Activated CD4-positive, alpha-beta T cell treated with anti-CD3 and anti-CD28 coated beads for 24 hours (primary cell): ENCODE measurements at regions not wholly inside any gene's neighbourhood (a gene's known extent, or its start where the extent isn't known, plus 50 kb on each side); places are given as distances from the start of the nearest gene placed in this dataset.
"Not testable (repeated sequence)": the region's sequence is repeated elsewhere in the genome, so short reads cannot be mapped to it uniquely, and the experiment has no call there.

Source experiments
- DNase-seq, 2 donors: peaks; one replicate each; pipeline ENCODE4 v3.0.0-alpha.2; 2020; ENCODE audit warnings: low read depth in 2 of 2

DNA sequence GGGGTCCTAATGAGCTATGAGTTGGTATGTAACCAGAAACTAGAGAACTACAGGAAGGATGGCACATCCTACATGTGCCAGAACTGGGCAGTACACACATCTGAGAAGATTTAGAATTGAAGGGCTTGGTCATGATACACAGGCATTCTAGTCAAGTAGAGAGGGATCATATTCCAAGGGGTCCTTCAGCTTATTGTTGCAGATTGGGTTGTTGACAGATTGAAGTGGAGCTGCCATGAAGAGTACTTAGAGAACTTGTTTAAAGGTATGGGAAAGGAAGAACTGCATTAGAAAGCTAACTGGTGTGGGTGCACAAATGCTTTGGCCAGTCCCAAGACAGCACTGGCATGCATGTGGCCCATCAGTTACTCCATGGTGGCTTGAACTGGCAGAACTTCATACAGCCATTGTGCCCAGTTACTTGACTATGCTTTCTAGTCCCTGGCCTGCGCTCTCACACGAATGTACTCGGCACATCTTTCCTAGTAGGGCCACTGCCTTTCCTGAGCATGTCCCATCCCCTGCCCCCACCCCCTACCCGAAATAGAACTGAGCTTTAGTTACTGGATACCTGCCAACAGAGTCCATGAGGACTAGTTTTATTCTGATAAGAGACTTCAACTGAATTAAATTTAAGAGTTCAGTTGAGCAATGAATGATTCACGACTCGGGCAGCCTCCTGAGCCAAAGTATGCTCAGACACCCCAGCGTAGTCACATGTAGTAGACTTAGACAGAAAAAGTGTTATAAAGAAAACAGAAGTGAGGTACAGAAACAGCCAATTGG is 64.0 kb downstream of the CCNG2 start:
- no peak for DNase-seq

DNA sequence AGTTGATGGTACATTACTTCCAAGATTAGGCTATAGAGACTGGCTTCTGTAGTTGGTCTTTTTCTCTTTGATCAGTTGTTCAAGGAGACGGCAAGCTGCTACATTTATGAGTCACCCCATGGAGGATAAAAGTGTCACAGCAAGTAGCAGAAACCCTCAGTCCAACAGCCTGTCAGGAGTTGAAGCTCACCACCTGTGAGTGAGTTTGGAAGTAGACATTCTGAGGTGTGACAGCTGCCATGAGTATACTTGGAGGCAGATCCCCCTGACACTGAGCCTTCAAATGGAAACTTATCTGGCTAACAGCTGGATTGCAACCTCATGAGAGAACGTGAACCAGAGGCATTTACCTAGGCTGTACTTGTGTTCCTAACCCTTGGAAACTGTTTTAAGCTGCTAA is 68.0 kb downstream of the CCNG2 start:
- no peak for DNase-seq

DNA sequence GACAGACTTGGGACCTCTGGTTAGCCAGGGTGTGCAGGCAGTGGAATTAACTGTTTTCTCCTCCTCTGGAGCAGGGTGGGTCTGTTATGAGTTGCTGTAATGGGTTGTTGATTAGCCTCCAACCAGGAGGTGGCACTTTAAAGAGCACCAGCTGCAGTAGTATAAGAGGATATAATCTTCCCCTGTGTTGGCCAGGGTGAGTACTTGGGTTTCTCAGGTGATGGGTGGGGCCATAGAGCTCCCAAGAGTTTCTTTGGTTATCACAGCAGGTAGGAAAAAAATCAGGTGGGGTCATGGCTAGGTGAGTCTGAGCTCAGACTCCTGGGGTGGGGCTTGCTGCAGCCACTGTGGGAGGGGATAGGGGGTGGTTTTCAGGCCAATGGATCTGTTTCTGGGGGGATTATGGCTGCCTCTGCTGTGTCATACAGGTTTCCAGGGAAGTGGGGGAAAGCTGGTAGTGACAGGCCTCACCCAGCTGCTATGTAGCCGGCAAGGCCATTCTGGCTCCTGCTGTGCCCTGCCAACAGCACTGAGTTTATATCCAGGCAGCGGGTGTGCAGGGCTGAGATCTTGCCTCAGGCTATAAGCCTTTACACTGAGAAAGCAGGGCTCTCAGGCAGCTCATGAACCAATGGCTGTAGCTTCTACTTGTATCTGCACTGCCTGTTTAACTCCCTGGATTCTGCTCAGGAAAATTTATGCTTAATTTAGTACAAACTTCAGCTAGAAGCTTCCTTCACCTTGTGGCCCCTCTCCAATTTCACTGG is 70.1 kb downstream of the CCNG2 start:
- no peak for DNase-seq

DNA sequence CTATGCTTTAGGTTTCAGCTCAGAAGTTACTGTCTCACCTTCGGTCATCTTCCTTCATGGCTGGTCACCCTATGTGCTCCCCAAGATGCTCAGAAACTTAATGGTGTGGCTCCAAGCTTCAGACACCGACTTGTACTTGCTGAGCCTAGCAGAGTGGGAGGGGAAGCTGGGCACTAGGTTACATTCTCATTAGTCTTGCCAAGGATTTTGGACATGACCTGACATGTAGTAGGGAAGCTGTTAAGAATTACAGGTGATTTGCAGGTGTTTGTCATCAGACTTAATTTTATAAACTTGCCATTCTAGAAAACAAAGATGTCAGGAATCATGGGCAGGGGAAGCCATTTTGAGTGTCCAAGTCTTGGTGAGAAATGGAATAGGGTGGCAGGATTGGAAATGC is 72.4 kb downstream of the CCNG2 start:
- no peak for DNase-seq

DNA sequence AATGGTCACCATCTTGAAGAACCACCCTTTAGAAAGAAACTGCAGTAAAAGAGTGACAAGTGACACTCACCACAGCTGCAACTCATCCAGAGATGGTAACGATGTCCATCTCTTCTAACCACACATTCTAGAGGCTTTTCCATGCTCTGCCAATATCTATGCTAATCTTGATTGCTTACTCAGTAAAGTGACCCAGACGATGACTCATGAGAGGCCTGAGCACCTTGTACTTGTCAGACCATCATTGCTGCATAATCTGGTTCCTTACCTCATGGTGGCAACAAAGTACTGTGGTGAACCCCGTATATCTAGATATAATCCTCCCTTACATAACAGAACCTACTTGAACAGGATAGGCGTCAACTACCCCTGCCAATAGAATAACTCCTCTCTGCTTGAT is 75.6 kb downstream of the CCNG2 start:
- DNase-seq, result no peak

DNA sequence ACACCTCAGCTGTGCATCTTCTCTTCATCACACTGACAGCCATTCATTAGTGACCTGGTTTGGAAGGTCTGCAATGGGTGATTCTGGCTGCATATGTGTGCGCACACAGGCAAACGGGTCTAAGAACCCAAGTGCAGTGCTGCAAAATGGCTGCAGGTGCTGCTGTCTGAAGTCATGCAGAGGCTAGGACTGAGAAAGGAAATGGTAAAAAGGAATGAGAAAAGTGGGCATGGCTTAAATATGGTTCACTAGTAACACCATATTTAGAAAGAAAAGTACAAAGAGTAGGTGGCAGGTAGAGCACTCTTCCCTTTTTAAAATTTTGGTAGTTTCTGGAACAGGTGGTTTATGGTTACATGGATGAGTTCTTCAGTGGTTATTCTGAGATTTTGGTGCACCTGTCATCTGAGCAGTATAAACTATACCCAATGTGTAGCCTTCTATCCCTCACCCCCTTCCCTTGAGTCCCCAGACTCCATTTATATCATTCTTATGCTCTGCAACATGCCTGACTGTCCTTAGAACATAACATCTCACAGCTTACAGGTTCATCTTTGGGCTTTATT is 78.4 kb downstream of the CCNG2 start:
- DNase-seq, result no peak

DNA sequence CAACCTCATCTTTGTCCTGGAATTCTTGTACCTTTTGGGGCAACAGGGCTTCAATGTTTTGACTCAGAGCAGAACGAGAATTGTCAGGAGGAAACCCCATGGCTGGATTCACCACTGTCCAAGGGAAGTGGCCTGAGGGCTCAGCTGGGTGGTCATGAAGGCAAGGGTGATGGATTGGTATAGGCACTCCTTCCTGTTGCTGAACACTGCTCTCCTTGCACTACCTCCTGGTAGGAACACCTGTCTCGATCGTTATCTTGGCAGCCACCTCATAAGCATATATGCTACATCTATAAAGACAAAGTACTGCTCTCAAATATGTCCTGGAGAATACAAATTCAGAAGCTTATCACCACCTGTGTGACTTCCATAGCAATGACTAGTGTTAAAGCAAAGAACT is 79.8 kb downstream of the CCNG2 start:
- no peak for DNase-seq

DNA sequence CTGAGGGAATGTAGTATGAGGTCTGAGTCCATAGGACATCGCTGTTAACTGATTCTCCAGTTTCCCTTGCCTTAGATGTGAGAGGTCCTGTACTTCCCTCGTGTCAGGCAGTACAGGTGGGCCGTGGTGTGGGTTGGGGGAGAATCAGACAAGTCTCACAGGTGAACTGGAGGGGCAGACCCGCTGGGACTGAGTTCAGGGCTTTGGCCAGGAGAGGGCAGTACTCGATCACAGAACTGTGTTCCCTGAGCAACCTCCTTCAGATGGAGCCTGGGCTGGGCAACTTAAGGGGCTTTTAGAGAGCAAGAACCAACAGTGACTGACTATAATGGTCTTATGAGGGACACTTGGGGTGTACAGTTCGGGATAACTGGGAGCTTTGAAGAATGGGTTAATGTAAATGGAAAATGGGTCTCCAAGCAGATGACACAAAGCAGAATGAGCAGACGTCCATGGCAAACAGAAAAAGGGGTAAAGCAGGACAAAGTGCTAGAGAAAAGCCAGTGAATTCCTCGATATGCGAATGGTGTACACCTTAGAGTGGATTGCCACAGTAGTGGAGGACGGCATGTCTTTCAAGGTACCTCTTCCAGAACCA is 83.6 kb downstream of the CCNG2 start:
- DNase-seq, result peak; percentile 49 to 59

DNA sequence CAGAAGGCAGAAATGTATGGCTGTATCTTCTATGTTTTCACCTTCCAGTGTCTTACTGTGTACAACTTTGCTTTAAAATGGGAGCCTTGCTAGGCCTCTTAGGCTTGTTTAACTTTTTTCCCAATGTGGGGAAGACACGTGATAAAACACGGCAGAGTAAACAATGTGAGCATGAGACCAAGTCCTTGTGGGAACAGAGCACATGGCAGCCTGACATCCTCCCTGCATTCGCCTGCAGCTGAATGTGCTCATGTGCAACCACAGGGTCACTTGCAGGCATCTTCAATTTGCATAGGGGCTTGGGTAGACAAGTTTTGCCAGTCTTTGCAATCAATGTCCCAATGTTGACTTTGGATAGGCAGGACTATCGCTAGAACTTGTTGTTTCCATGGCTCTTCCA is 91.8 kb downstream of the CCNG2 start:
- no peak for DNase-seq

DNA sequence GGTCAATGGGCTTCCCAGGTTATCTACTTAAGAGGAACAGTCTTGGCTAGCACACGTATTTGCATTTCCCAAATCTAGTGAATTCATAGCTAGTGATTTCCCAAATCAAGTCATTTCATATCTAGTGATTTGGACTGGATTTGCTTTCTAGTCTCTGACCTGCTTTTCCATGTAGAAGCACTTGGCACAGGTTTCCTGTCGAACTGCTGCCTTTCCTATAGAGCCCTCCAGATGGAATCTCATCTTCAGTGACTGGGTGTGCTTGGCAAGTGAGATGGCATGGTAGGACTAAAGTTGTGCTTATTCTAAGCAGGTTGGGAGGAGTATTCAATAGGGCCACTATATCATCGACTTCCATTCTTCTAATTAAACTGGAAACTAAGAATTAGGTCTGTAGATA is 94.7 kb downstream of the CCNG2 start:
- DNase-seq, result no peak

DNA sequence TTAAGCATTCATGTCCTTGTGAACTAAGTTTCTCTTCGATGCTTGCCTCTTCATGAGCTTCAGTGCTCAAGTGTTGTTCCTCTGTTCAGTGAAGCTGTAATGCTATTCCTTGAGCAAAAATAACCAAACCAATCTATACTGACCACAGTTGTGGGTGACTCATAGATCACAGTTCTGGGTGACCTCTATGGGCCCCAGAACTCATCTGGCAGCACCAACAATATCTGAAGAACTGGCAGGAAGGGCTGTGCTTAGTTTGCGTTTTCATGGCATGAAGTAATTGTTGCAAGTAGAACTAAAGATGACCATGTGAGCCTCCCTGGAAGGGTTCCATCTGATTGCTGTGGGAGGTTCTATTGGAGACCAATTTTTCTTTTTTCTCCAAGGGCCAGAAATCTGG is 106.2 kb downstream of the CCNG2 start:
- DNase-seq, result no peak

DNA sequence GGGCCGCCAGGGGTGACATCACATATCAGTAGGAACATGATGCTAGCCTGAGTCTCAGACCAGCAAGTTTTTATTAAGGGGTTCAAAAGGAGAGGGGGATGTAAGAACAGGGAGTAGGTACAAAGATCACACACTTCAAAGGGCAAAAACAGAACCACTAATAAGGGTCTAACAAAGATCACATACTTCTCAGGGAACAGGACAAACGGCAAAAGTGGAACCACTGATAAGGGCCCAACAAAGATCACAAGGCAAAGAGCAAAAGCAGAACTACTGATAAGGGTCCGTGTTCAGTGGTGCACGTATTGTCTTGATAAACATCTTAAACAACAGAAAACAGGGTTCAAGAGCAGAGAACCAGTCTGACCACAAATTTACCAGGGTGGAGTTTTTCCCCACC is 107.0 kb downstream of the CCNG2 start:
- not testable (repeated sequence) for DNase-seq

DNA sequence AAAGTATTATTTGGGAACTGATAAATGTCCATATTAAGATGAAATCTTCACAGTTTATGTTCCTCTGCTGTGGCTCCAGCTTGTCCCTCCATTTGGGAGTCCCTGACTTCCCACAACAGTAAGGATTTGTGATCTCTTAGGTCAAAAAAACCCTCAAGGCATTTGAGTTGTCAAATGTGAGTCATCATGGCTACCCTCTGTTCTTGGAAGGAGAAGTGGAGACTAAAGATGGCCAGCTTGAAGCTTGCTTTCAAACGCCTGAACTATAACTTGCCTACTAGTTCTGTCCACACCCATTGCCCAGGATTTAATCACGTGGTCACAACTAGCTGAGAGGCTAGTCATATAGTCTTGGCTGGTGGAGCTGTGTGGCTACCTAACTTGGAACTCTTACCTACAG is 107.8 kb downstream of the CCNG2 start:
- DNase-seq, result no peak

DNA sequence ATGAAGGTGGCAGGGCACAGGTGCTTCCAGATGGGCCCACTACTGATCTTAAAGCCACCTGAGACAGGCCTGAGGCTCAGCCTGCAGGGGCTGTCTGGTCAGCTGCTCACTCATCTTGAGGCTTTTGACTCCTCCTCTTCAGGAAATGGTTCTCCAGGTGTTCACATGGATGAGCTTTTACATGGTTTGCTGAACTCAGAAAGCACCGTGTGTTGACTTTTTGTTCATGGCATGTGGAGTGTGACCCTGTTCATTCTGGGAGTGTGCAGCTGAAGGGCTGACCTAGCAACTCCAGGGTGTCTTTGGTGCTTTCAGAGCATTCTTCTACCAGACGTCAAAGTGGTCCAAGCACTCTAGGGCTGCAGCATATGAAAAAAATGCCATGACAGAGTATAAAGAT is 111.1 kb downstream of the CCNG2 start:
- DNase-seq, result no peak

DNA sequence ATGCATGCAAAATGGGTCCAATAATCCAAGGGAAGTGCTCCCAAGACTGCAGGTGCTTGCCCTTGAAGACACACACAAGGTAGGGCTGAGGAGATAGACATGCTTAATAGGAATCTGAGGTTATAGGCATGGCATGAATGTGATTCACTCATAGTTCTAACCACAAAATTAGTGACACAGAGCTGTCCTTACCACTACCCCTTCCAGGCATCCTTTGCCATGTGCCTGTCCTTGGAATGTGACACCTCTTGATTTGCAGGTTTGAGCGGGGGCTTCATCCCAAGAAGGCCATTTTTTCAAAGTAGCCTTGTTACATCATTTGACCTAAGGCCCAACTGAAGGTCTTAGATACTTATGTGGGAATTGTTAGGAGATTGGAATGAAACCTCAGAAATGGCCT is 112.5 kb downstream of the CCNG2 start:
- DNase-seq, result no peak

DNA sequence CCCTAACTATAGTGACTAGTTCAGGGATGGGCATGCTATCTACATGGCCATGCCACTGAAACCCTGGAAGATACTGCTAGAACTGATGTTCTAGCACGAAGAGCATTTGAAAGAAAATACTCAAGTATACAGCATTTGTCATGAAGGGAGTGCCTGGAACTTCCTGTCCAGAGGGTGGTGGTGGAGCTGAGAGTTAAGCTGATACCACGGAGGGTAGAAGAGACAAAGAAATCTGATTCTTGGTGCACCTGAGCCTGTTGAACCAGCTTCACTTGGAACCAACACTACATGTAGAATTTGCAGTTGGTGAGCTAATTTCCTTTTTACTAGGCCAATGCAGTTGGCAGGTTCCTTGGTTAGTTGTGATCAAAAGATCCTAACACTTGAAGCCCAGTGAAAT is 116.4 kb downstream of the CCNG2 start:
- DNase-seq, result no peak

DNA sequence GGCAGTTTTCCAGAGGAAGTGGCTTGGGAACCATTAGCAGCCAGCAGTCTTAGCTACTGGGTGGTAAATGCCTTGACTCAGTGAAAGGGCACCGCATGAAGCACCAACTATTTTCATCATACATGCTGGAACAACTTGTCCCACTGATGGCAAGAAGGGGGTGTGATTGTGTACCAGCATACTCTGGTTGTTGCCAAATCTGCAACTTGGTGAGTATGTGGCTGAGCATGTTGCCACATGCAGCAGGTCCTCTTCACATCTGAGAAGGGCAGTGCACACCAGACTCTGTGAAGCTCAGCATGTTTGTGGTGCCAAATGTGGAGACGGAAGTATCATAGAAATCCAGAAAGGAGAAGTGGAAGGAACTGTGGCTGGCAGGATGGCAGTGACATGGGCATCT is 122.1 kb downstream of the CCNG2 start:
- DNase-seq, result not testable (repeated sequence)

DNA sequence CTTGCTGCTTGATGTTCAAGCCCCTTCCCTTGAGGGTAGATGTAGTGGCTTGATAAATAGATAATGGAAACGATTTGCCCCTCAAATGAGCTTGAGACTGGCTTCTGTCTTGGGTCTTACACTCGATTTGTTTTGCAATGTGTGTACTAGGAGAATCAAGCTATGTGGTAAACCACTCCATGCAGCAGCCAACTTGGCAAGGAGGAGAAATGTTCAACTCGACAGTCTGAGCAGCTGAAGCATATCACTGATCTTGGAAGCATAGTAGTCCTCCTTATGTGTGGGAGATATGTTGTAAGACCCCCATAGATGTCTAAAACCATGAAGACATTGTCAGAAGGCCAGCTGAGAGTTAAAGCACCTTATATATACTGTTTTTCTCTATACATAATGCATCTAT is 125.3 kb downstream of the CCNG2 start:
- no peak for DNase-seq

DNA sequence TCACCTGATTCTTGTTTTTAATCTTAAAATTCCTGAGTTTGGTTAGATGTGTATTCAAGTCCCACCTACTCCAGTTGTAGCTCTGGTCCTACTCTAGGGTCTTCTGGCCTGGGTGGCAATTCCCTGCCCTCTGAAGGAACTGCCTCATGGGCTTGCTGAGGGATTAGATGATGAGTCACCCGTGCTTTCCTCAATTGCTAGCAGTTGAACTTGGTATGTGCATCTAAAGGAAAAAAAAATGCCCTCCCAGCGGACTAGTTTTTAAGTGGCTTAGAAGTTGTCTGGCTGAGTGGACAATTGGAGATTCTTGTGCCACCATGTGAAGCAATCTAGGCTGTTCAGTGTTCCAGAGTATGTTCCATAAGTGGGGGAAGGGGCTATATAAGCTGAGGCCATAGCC is 127.0 kb downstream of the CCNG2 start:
- DNase-seq, result no peak

DNA sequence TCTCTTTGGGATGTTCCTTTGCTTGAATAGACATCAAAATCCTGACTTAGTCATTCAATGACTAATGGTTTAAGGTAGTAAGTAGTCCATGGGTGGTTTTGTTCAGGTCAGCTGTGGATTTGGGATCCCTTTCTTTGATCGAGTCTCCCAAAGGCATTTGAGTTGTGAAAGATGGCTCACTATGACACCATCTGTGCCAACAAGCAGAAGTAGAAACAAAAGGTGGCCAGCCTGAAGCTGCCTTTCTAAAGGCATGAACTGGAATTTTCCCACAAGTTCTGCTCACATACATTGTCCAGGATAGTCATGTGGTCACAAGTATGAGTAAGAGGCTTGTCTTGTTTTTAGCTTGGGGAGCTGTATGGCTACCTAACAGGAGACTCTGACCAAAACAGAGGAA is 129.9 kb downstream of the CCNG2 start:
- DNase-seq, result no peak

DNA sequence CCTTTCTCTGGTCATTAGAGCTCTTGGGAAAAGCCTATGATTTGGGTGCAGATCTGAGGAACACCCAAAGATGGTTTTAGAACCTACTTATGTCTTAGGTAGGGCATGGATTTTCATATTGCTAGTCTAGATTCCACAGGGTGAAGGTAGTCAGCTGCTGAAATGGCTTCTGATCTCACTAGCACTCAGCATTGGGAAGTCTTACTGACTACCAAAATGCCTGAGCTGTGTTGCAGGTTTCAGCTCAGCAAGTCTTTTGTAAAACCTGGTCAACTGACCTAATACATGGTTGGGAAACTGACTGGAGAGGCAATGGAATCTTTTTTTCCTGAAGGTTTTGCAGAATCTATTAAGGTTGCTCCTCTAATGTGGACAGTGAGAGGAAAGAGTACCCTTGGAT is 136.4 kb downstream of the CCNG2 start:
- no peak for DNase-seq

DNA sequence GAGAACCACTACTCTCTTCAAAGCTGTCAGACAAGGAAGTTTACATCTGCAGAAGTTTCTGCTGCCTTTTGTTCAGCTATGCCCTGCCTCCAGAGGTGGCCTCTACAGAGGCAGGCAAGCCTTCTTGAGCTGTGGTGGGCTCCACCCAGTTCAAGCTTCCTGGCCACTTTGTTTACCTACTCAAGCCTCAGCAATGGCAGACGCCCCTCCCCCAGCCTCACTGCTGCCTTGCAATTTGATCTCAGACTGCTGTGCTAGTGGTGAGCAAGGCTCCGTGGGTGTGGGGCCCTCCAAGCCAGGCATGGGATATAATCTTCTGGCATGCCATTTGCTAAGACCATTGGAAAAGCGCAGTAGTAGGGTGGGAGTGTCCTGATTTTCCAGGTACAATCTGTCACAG is 144.0 kb downstream of the CCNG2 start:
- DNase-seq, result not testable (repeated sequence)

DNA sequence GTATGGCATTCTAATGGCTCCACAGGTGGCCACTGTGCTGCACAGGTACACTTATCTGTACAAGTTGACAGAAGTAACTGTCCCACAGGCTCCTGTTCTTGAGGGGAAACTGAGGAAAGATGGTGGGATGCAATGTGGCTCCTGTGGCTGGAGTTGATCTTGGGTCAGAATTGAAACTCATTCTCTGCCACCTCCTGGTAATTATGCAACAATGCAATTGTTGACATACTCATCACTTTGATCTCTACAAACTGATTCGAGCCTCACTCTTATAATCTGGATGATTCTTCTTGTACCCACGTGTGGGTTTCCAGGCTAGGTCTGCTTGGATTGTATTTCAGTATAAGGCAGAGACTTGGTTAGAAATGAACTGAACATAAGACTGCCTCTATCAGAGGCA is 148.8 kb downstream of the CCNG2 start:
- DNase-seq, result no peak
